SU-DHL-6 (cell line): ENCODE measurements at regions not wholly inside any gene's neighbourhood (a gene's known extent, or its start where the extent isn't known, plus 50 kb on each side); places are given as distances from the start of the nearest gene placed in this dataset.

Experiments used
- H2AFZ ChIP-seq: fragments of 200-600 bp; sonication (generic); 2 replicates; pipeline ENCODE4 v1.6.1; 2014; ENCODE audit warnings: low read depth, mild to moderate bottlenecking, moderate library complexity, mixed read lengths, antibody characterized with exemption, low read length; ENCODE audit not compliant: severe bottlenecking
- H3F3A ChIP-seq: fragments of 200-600 bp; shearing (Covaris generic); 2 replicates; pipeline ENCODE4 v1.6.0; 2016; ENCODE audit warnings: antibody characterized with exemption, mild to moderate bottlenecking; ENCODE audit not compliant: insufficient read depth
- H3K27ac ChIP-seq: fragments of 200-600 bp; sonication (generic); 2 replicates; pipeline ENCODE4 v1.5.1; 2016; ENCODE audit warnings: low read depth, mild to moderate bottlenecking, low read length, moderate library complexity, mixed read lengths
- H3K27me3 ChIP-seq: fragments of 200-600 bp; sonication (generic), shearing (Covaris generic); 2 replicates; pipeline ENCODE4 v1.6.0; 2014; ENCODE audit warnings: mild to moderate bottlenecking, low read length
- H3K36me3 ChIP-seq: fragments of 200-600 bp; sonication (generic); 2 replicates; pipeline ENCODE4 v1.6.1; 2014; ENCODE audit warnings: mild to moderate bottlenecking, low read length, mixed read lengths
- H3K4me2 ChIP-seq: fragments of 300-600, 200-600 bp; shearing (Covaris generic), sonication (generic); 2 replicates; pipeline ENCODE4 v1.6.0; 2014; ENCODE audit warnings: low read length, low read depth, mild to moderate bottlenecking; ENCODE audit not compliant: poor library complexity, severe bottlenecking
- H3K4me3 ChIP-seq: fragments of 200-600 bp; sonication (generic); 2 replicates; pipeline ENCODE4 v1.5.1; 2014; ENCODE audit warnings: antibody characterized with exemption, low read length, mild to moderate bottlenecking, mixed read lengths; ENCODE audit not compliant: insufficient read depth, poor library complexity, severe bottlenecking
- H3K79me2 ChIP-seq: fragments of 200-600 bp; sonication (generic); 2 replicates; pipeline ENCODE4 v1.6.1; 2014; ENCODE audit warnings: mild to moderate bottlenecking, low read length, moderate library complexity; ENCODE audit not compliant: insufficient read depth
- H3K9ac ChIP-seq: fragments of 200-600 bp; sonication (generic); 2 replicates; pipeline ENCODE4 v1.7.0; 2014; ENCODE audit warnings: mild to moderate bottlenecking, low read length
- H3K9me2 ChIP-seq: fragments of 200-600 bp; sonication (generic); replicated peaks from 2 replicates; pipeline ENCODE4 v1.6.1; 2014; ENCODE audit warnings: low read length; ENCODE audit not compliant: insufficient read depth
- H3K9me3 ChIP-seq: fragments of 200-600 bp; sonication (generic); 2 replicates; pipeline ENCODE4 v1.6.1; 2014; ENCODE audit warnings: low read length, mixed read lengths; ENCODE audit not compliant: insufficient read depth
- H4K20me1 ChIP-seq: fragments of 200-600 bp; sonication (generic); 2 replicates; pipeline ENCODE4 v1.6.1; 2014; ENCODE audit warnings: low read depth, mild to moderate bottlenecking, antibody characterized with exemption, low read length, moderate library complexity, mixed read lengths
- CTCF ChIP-seq: fragments of 200-600 bp; sonication (generic); IDR thresholded peaks from one replicate; pipeline ENCODE4 v1.5.1; 2017; ENCODE audit warnings: antibody characterized with exemption, mild to moderate bottlenecking, low read length, moderate library complexity; ENCODE audit not compliant: insufficient read depth, poor library complexity, severe bottlenecking
- EZH2phosphoT487 ChIP-seq: fragments of 200-600 bp; sonication (generic), shearing (Covaris generic); conservative IDR thresholded peaks from 2 replicates; pipeline ENCODE4 v1.6.1; 2018; ENCODE audit warnings: mild to moderate bottlenecking, antibody characterized with exemption, low read length, moderate library complexity, mixed read lengths

GRCh38 chr6:113676057-113676456, 181.1 kb upstream of the MARCKS start:
- TF ChIP-seq EZH2phosphoT487, result no peak
- TF ChIP-seq CTCF, result no peak
- no peaks in the 10 kb centered on the region for H3K79me2 ChIP-seq
- no peaks in the 10 kb centered on the region for H3K27me3 ChIP-seq
- no peak overlapping the region for H2AFZ ChIP-seq
- H3K27ac ChIP-seq, result no peak overlapping the region
- H3K36me3 ChIP-seq, result no peaks in the 10 kb centered on the region
- H3K9me3 ChIP-seq, result no peaks in the 10 kb centered on the region
- no peak overlapping the region for H3K9ac ChIP-seq
- H3K9me2 ChIP-seq, result no peaks in the 10 kb centered on the region
- no peak overlapping the region for H3K4me3 ChIP-seq
- no peaks in the 10 kb centered on the region for H4K20me1 ChIP-seq
- no peaks in the 10 kb centered on the region for H3F3A ChIP-seq
- H3K4me2 ChIP-seq, result no peak overlapping the region

- Histone ChIP-seq H3K9ac (no peak overlapping the region), H3K9me3 (no peaks in the 10 kb centered on the region), H3K27me3 (no peaks in the 10 kb centered on the region), H3K27ac (no peak overlapping the region), H3K79me2 (no peaks in the 10 kb centered on the region), H3K4me3 (no peak overlapping the region), H3F3A (no peaks in the 10 kb centered on the region), H3K9me2 (no peaks in the 10 kb centered on the region), H3K4me2 (no peak overlapping the region), H4K20me1 (no peaks in the 10 kb centered on the region), H2AFZ (no peak overlapping the region), H3K36me3 (no peaks in the 10 kb centered on the region)
- TF ChIP-seq EZH2phosphoT487, result no peak
- no peak for TF ChIP-seq CTCF
These were observed 180.2 kb upstream of the MARCKS start for GRCh38 chr6:113676968-113677367.

GRCh38 chr6:113679051-113679450, 178.1 kb upstream of the MARCKS start:
- H3K9me2 ChIP-seq, result no peaks in the 10 kb centered on the region
- no peaks in the 10 kb centered on the region for H3K27me3 ChIP-seq
- no peak overlapping the region for H3K4me2 ChIP-seq
- no peak overlapping the region for H3K4me3 ChIP-seq
- no peak overlapping the region for H3K27ac ChIP-seq
- H2AFZ ChIP-seq, result no peak overlapping the region
- H3K9ac ChIP-seq, result no peak overlapping the region
- no peaks in the 10 kb centered on the region for H3K9me3 ChIP-seq
- H4K20me1 ChIP-seq, result no peaks in the 10 kb centered on the region
- TF ChIP-seq EZH2phosphoT487, result no peak
- TF ChIP-seq CTCF, result no peak
- H3K36me3 ChIP-seq, result no peaks in the 10 kb centered on the region
- H3K79me2 ChIP-seq, result no peaks in the 10 kb centered on the region
- H3F3A ChIP-seq, result no peaks in the 10 kb centered on the region

- Histone ChIP-seq H3K9me2 (no peaks in the 10 kb centered on the region), H3K9ac (no peak overlapping the region), H3K9me3 (no peaks in the 10 kb centered on the region), H4K20me1 (no peaks in the 10 kb centered on the region), H3K27ac (no peak overlapping the region), H3K27me3 (no peaks in the 10 kb centered on the region), H3F3A (no peaks in the 10 kb centered on the region), H3K36me3 (no peaks in the 10 kb centered on the region), H3K4me2 (no peak overlapping the region), H2AFZ (no peak overlapping the region), H3K4me3 (no peak overlapping the region), H3K79me2 (no peaks in the 10 kb centered on the region)
- TF ChIP-seq EZH2phosphoT487, result no peak
- no peak for TF ChIP-seq CTCF
These were observed 176.8 kb upstream of the MARCKS start for GRCh38 chr6:113680301-113680700.
